Naive thymus-derived CD8-positive, alpha-beta T cell (primary cell): ENCODE measurements at regions not wholly inside any gene's neighbourhood (a gene's known extent, or its start where the extent isn't known, plus 50 kb on each side); places are given as distances from the start of the nearest gene placed in this dataset.

ENCODE experiments used
- ATAC-seq, 2 donors: fragments of 150-1000 bp; cut with Tn5 transposase in 1 of 2; sonication (Bioruptor Pico), chemical (Tn5 transposase) in 1 of 2; 1 replicate in 1 of 2; 2 replicates in 1 of 2; pipeline ENCODE4 v1.10.0; 2021; ENCODE audit warnings: mild to moderate bottlenecking in 2 of 2, moderate library complexity in 2 of 2
- POLR2A ChIA-PET: fragments of 350-600 bp; sonication (Branson Sonifier 250); formaldehyde crosslinking; loops from one replicate; lab custom pipeline; 2021; ENCODE audit warnings: antibody characterized with exemption; lab: Charles Lee
- DNase-seq, 10 donors: peaks; one replicate each; pipeline versions ENCODE4 v3.0.0 to v3.0.0-alpha.2; 2020 to 2022
- H3K27ac Mint-ChIP-seq, 10 donors: one replicate each; pipeline ENCODE4 v1.8.0; 2020 to 2022; ENCODE audit warnings: mild to moderate bottlenecking in 10 of 10, mixed read lengths in 10 of 10, moderate library complexity in 4 of 10, inconsistent platforms in 1 of 10
- H3K27me3 Mint-ChIP-seq, 5 donors: one replicate each; pipeline ENCODE4 v1.8.0; 2021 to 2022; ENCODE audit warnings: mixed read lengths in 5 of 5
- H3K36me3 Mint-ChIP-seq, 3 donors: one replicate each; pipeline ENCODE4 v1.8.0; 2020 to 2022; ENCODE audit warnings: mixed read lengths in 3 of 3, mild to moderate bottlenecking in 2 of 3, inconsistent platforms in 1 of 3
- H3K4me1 Mint-ChIP-seq, 4 donors: one replicate each; pipeline ENCODE4 v1.8.0; 2021 to 2022; ENCODE audit warnings: mixed read lengths in 4 of 4
- H3K4me3 Mint-ChIP-seq, 10 donors: one replicate each; pipeline ENCODE4 v1.8.0; 2020 to 2022; ENCODE audit warnings: mild to moderate bottlenecking in 10 of 10, mixed read lengths in 10 of 10, moderate library complexity in 6 of 10, inconsistent platforms in 1 of 10
- H3K9me3 Mint-ChIP-seq, 9 donors: one replicate each; pipeline ENCODE4 v1.8.0; 2020 to 2022; ENCODE audit warnings: mixed read lengths in 9 of 9, mild to moderate bottlenecking in 3 of 9, inconsistent platforms in 1 of 9, moderate library complexity in 1 of 9

- Mint-ChIP-seq H3K4me3 (no peak overlapping the region), H3K36me3 (no peaks in the 10 kb centered on the region), H3K4me1 (peaks cover 0 to 12% (median 0%) of the 10 kb centered on the region in 4 donors), H3K27me3 (peaks cover 6 to 34% (median 23%) of the 10 kb centered on the region in 5 donors), H3K27ac (peak overlapping the region in 2 of 10 donors; percentile 20 to 67), H3K9me3 (no peaks in the 10 kb centered on the region)
- DNase-seq (no peak), ATAC-seq (no peak)
- POLR2A ChIA-PET, result no interaction called here
These were observed 125.6 kb downstream of the TMEM18 start for GRCh38 chr2:551621-552020.

GRCh38 chr2:550860-551567 lies 126.2 kb downstream of the TMEM18 start:
- Mint-ChIP-seq H3K4me1 (peaks cover 0 to 12% (median 0%) of the 10 kb centered on the region in 4 donors), H3K4me3 (no peak overlapping the region), H3K9me3 (no peaks in the 10 kb centered on the region), H3K27ac (peak overlapping the region in 2 of 10 donors; percentile 46 to 67), H3K27me3 (peaks cover 6 to 34% (median 22%) of the 10 kb centered on the region in 5 donors), H3K36me3 (no peaks in the 10 kb centered on the region)
- DNase-seq, result no peak
- no peak for ATAC-seq
- POLR2A ChIA-PET, result no interaction called here

- no peak overlapping the region for H3K4me3 Mint-ChIP-seq
- H3K4me1 Mint-ChIP-seq, result no peaks in the 10 kb centered on the region
- H3K36me3 Mint-ChIP-seq, result no peaks in the 10 kb centered on the region
- DNase-seq (no peak), ATAC-seq (no peak)
- no peaks in the 10 kb centered on the region for H3K9me3 Mint-ChIP-seq
- peaks cover 4 to 48% (median 18%) of the 10 kb centered on the region in 5 donors for H3K27me3 Mint-ChIP-seq
- POLR2A ChIA-PET, result no interaction called here
- no peak overlapping the region for H3K27ac Mint-ChIP-seq
These were observed 131.2 kb downstream of the TMEM18 start for GRCh38 chr2:545711-546650.

- DNase-seq, result no peak
- POLR2A ChIA-PET, result no interaction called here
- no peak for ATAC-seq
- no peaks in the 10 kb centered on the region for H3K4me1 Mint-ChIP-seq
- H3K4me3 Mint-ChIP-seq, result no peak overlapping the region
- H3K27ac Mint-ChIP-seq, result no peak overlapping the region
- no peaks in the 10 kb centered on the region for H3K36me3 Mint-ChIP-seq
- H3K27me3 Mint-ChIP-seq, result peaks cover 4 to 48% (median 18%) of the 10 kb centered on the region in 5 donors
- peaks cover 0 to 3% (median 0%) of the 10 kb centered on the region in 9 donors for H3K9me3 Mint-ChIP-seq
These were observed 132.0 kb downstream of the TMEM18 start for GRCh38 chr2:545228-545627.

- Mint-ChIP-seq H3K36me3 (peaks cover 0 to 15% (median 3%) of the 10 kb centered on the region in 3 donors), H3K9me3 (peaks cover 0 to 13% (median 3%) of the 10 kb centered on the region in 9 donors), H3K27ac (no peak overlapping the region)
These were observed 138.6 kb downstream of the TMEM18 start for GRCh38 chr2:538646-539045.

GRCh38 chr2:535222-535621 lies 142.0 kb downstream of the TMEM18 start:
- no peak for ATAC-seq
- Mint-ChIP-seq H3K36me3 (peaks cover 0 to 28% (median 3%) of the 10 kb centered on the region in 3 donors), H3K9me3 (peaks cover 1 to 35% (median 11%) of the 10 kb centered on the region in 9 donors), H3K27ac (no peak overlapping the region), H3K4me3 (no peak overlapping the region), H3K27me3 (peaks cover 6 to 42% (median 15%) of the 10 kb centered on the region in 5 donors), H3K4me1 (no peaks in the 10 kb centered on the region)
- POLR2A ChIA-PET, result no interaction called here
- DNase-seq, result no peak

More at GRCh38 chr2:538646-539045, 138.6 kb downstream of the TMEM18 start:
- POLR2A ChIA-PET, result no interaction called here
- no peak for DNase-seq
- Mint-ChIP-seq H3K27me3 (peaks cover 6 to 43% (median 20%) of the 10 kb centered on the region in 5 donors), H3K4me3 (no peak overlapping the region), H3K4me1 (no peaks in the 10 kb centered on the region)
- ATAC-seq, result no peak

- H3K4me1 Mint-ChIP-seq, result no peaks in the 10 kb centered on the region
- no peak for ATAC-seq
- H3K4me3 Mint-ChIP-seq, result no peak overlapping the region
These were observed 147.4 kb downstream of the TMEM18 start for GRCh38 chr2:529852-530251.

GRCh38 chr2:529424-529823 lies 147.8 kb downstream of the TMEM18 start:
- peaks cover 0 to 39% (median 12%) of the 10 kb centered on the region in 9 donors for H3K9me3 Mint-ChIP-seq
- no peaks in the 10 kb centered on the region for H3K4me1 Mint-ChIP-seq
- no peak overlapping the region for H3K27ac Mint-ChIP-seq
- POLR2A ChIA-PET, result no interaction called here
- peak in 5 of 10 donors; percentile 9 to 46 (median 42) for DNase-seq
- no peak overlapping the region for H3K4me3 Mint-ChIP-seq
- peaks cover 0 to 20% (median 7%) of the 10 kb centered on the region in 5 donors for H3K27me3 Mint-ChIP-seq
- ATAC-seq, result peak; percentile 67 to 72
- H3K36me3 Mint-ChIP-seq, result peaks cover 0 to 18% (median 0%) of the 10 kb centered on the region in 3 donors

More at GRCh38 chr2:529852-530251, 147.4 kb downstream of the TMEM18 start:
- Mint-ChIP-seq H3K9me3 (peaks cover 0 to 39% (median 13%) of the 10 kb centered on the region in 9 donors), H3K36me3 (peaks cover 0 to 19% (median 0%) of the 10 kb centered on the region in 3 donors), H3K27ac (no peak overlapping the region), H3K27me3 (peaks cover 0 to 25% (median 7%) of the 10 kb centered on the region in 5 donors)
- DNase-seq, result no peak
- POLR2A ChIA-PET, result no interaction called here

GRCh38 chr2:527581-527980 lies 149.6 kb downstream of the TMEM18 start:
- ATAC-seq (no peak), DNase-seq (no peak)
- POLR2A ChIA-PET, result interaction anchor here (0.6 kb wide), 1 partner anchor 298 kb away, joined by 3 read pairs; no protein-coding TSS in a partner anchor
- Mint-ChIP-seq H3K9me3 (peaks cover 0 to 28% (median 10%) of the 10 kb centered on the region in 9 donors), H3K36me3 (peaks cover 0 to 17% (median 0%) of the 10 kb centered on the region in 3 donors), H3K27ac (no peak overlapping the region), H3K4me3 (no peak overlapping the region), H3K4me1 (no peaks in the 10 kb centered on the region), H3K27me3 (peaks cover 5 to 21% (median 14%) of the 10 kb centered on the region in 5 donors)

- POLR2A ChIA-PET, result no interaction called here
- no peak for DNase-seq
- ATAC-seq, result no peak
- H3K27me3 Mint-ChIP-seq, result peaks cover 5 to 16% (median 14%) of the 10 kb centered on the region in 5 donors
- peaks cover 0 to 10% (median 0%) of the 10 kb centered on the region in 3 donors for H3K36me3 Mint-ChIP-seq
- H3K4me1 Mint-ChIP-seq, result no peaks in the 10 kb centered on the region
- no peak overlapping the region for H3K4me3 Mint-ChIP-seq
- H3K9me3 Mint-ChIP-seq, result peaks cover 0 to 21% (median 8%) of the 10 kb centered on the region in 9 donors
- H3K27ac Mint-ChIP-seq, result no peak overlapping the region
These were observed 150.3 kb downstream of the TMEM18 start for GRCh38 chr2:526918-527317.

GRCh38 chr2:525611-526010 lies 151.6 kb downstream of the TMEM18 start:
- peaks cover 0 to 4% (median 0%) of the 10 kb centered on the region in 3 donors for H3K36me3 Mint-ChIP-seq
- no peaks in the 10 kb centered on the region for H3K4me1 Mint-ChIP-seq
- H3K4me3 Mint-ChIP-seq, result no peak overlapping the region
- peaks cover 5 to 14% (median 12%) of the 10 kb centered on the region in 5 donors for H3K27me3 Mint-ChIP-seq
- H3K27ac Mint-ChIP-seq, result peak overlapping the region in 1 of 10 donors; percentile 87
- peaks cover 0 to 10% (median 2%) of the 10 kb centered on the region in 9 donors for H3K9me3 Mint-ChIP-seq
- no peak for ATAC-seq
- no peak for DNase-seq
- POLR2A ChIA-PET, result no interaction called here

- H3K9me3 Mint-ChIP-seq, result peaks cover 0 to 10% (median 2%) of the 10 kb centered on the region in 9 donors
- DNase-seq (no peak), ATAC-seq (no peak)
These were observed 152.2 kb downstream of the TMEM18 start for GRCh38 chr2:525021-525420.

More at GRCh38 chr2:525021-525420, 152.2 kb downstream of the TMEM18 start:
- Mint-ChIP-seq H3K27me3 (peaks cover 3 to 16% (median 14%) of the 10 kb centered on the region in 5 donors), H3K36me3 (peaks cover 0 to 4% (median 0%) of the 10 kb centered on the region in 3 donors), H3K4me3 (no peak overlapping the region), H3K4me1 (no peaks in the 10 kb centered on the region), H3K27ac (no peak overlapping the region)
- POLR2A ChIA-PET, result no interaction called here
